Fibroblast of mammary gland (primary cell): ENCODE measurements at regions not wholly inside any gene's neighbourhood (a gene's known extent, or its start where the extent isn't known, plus 50 kb on each side); places are given as distances from the start of the nearest gene placed in this dataset.

Experiments
- DNase-seq: peaks from one replicate; pipeline ENCODE4 v3.0.0-alpha.2; 2010; ENCODE audit warnings: low read depth
- H3K4me3 ChIP-seq: 2 replicates; pipeline ENCODE4 v1.5.1; 2011; ENCODE audit warnings: low read depth, mild to moderate bottlenecking, low read length, moderate library complexity; ENCODE audit not compliant: control insufficient read depth
- CTCF ChIP-seq: conservative IDR thresholded peaks from 2 replicates; pipeline ENCODE4 v1.5.1; 2011; ENCODE audit warnings: low read depth, low read length, inconsistent platforms; ENCODE audit not compliant: control insufficient read depth, insufficient read depth

- DNase-seq: no peak
- no peak for TF ChIP-seq CTCF
- no peak overlapping the region for H3K4me3 ChIP-seq
Measured at GRCh38 chr4:71841336-71841735, 57.5 kb upstream of the GC start.

DNA sequence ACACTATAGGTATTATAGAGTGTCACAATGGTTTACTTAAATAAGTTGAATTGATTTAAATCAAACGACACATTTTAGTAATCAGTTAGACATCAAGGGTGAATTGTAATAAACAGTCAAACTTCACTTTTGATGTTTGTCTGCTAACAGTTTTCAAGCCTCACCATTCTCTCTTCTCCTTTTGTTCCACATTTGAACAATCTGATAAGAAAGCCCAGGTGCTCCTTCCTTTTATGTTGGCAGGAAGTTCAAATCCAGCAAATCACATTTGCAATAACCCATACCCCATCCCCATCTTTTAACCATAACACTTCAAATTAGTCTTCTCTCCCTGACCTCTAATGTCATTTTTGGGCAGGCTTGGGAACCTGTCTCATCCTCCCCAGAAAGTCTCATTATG is 63.4 kb upstream of the GC start:
- DNase-seq: no peak
- no peak for TF ChIP-seq CTCF
- no peak overlapping the region for H3K4me3 ChIP-seq

GRCh38 chr4:71855944-71856343 is 72.1 kb upstream of the GC start:
- no peak for TF ChIP-seq CTCF
- no peak for DNase-seq
- H3K4me3 ChIP-seq: no peak overlapping the region

DNA sequence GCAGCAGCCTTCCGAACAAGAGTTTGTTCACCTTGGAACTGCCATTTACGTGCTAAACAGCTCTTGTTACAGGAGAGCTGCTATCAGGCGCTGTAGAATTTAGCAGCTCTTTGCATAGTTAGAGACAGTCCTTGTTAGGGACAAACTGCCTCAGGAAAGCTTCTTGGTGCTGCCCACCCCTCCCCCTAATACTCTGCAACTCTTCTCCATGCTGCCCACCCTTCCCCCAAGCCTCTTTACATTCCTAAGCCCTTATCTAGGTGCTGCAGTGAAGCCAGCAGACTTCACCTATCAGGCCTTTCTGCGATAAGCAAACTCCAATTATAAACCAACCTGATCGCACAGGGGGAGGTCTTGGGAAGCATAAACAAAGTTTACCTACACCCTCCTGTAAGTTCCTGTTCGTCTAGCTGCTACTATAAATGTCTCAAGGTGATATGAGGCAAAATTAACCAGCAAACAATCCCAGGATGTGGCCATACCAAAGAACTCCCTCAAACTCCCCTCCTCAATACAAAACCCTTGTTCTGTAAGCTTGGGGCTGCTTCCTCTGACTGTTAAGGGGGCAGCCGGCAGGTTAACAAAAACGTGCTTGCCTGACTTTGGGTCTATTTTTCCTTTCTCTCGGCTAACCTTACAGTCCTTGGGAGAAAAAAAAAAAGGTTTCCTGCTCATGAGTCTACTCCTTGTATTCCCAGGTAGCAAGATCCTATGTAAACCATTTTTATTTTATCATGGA is 74.0 kb upstream of the GC start:
- DNase-seq: no peak
- no peak for TF ChIP-seq CTCF
- no peak overlapping the region for H3K4me3 ChIP-seq

DNA sequence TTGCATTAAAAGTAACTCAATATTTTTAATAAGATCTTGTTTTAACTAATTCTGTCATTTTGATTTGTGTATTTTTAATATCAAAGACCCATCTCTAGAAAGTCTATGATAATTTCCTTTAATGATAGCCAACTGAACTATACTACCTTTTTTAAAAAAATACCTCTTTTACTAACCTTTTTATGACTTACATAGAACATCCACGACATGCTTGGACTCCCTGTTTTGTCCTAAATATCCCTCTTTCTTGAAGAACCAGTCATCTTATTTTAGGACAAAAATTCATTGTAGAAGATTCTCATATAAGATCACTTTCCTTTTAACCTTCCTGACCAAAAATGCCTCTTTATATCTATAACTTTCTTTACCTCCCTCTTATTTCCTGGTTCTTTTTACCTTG is 76.8 kb upstream of the GC start:
- H3K4me3 ChIP-seq: no peak overlapping the region
- peak; percentile 25 for DNase-seq
- TF ChIP-seq CTCF: no peak

- TF ChIP-seq CTCF: no peak
- H3K4me3 ChIP-seq: no peak overlapping the region
- DNase-seq: no peak
Measured at GRCh38 chr4:71862315-71862714, 78.4 kb upstream of the GC start.

DNA sequence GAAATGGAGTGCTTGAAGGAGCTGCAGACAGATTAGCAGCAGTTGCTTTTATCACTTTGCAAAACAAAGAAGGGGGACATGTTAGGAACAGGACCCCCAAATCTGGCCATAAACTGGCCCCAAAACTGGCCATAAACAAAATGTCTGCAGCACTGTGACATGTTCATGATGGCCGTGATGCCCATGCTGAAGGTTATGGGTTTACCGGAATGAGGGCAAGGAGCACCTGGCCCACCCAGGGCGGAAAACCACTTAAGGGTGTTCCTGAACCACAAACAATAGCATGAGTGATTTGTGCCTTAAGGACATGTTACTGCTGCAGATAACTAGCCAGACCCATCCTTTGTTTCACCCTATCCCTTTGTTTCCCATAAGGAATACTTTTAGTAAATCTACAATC is 79.6 kb upstream of the GC start:
- H3K4me3 ChIP-seq: no peak overlapping the region
- no peak for TF ChIP-seq CTCF
- DNase-seq: no peak
